Pancreas (tissue), 10 donors: ENCODE measurements at regions not wholly inside any gene's neighbourhood (a gene's known extent, or its start where the extent isn't known, plus 50 kb on each side); places are given as distances from the start of the nearest gene placed in this dataset.
A peak's percentile ranks its signal among the peaks of the same experiment; 100 is the strongest.

Source experiments
- ATAC-seq, 4 donors: fragments of 200-7000 bp; cut with Tn5 transposase; one replicate each; pipeline versions ENCODE4 v1.8.0 to v1.9.1; 2020; ENCODE audit warnings: mild to moderate bottlenecking in 4 of 4, moderate library complexity in 4 of 4
- DNase-seq, 6 donors: peaks; one replicate each; pipeline ENCODE4 v3.0.0-alpha.2; 2020
- FAIRE-seq: peaks from 2 replicates; lab custom pipeline; 2012; peaks lifted over from hg19 to GRCh38; lab: Jason Lieb, UNC
- H3K27ac ChIP-seq, 4 donors: fragments of 200-600 bp; sonication (generic); 1 replicate in 3 of 4; 2 replicates in 1 of 4; pipeline versions ENCODE4 v1.5.0 to v1.8.0; 2020
- H3K27me3 ChIP-seq, 4 donors: fragments of 200-600 bp; one replicate each; pipeline ENCODE4 v1.8.0; 2021
- H3K36me3 ChIP-seq, 3 donors: fragments of 200-600 bp; sonication (generic) in 1 of 3; one replicate each; pipeline versions ENCODE4 v1.5.0 to v1.8.0; 2020 to 2021
- H3K4me1 ChIP-seq, 3 donors: fragments of 200-600 bp; one replicate each; pipeline ENCODE4 v1.8.0; 2021
- H3K4me3 ChIP-seq, 4 donors: fragments of 200-600 bp; sonication (generic) in 2 of 4; one replicate each; pipeline versions ENCODE4 v1.5.0 to v1.8.0; 2020 to 2021
- H3K9me3 ChIP-seq, 4 donors: fragments of 200-600 bp; one replicate each; pipeline ENCODE4 v1.8.0; 2021
- WGBS, 2 donors: extraction: QIAGEN DNeasy Blood & Tissue Kit; methylation state at CpG; one replicate each; pipeline ENCODE4 v1.1.7; 2013; 5-methylcytosine and 5-hydroxymethylcytosine counted together
- intact Hi-C, 3 donors: fragments of 100-400 bp; cut with DNase I; formaldehyde crosslinking; loops; one replicate each; pipeline versions ENCODE4 v1.11.1 to v1.14.2; 2022
- TF ChIP-seq, protein P1 (sequence below), 4 donors: fragments of 200-600 bp; sonication (generic) in 3 of 4; IDR thresholded peaks; one replicate each; pipeline versions ENCODE4 v1.5.0 to v1.8.0; 2021; ENCODE audit warnings: antibody characterized with exemption in 4 of 4
- donor health status: healthy with polysubstance abuse.
- donor health status: DM: no; HTN: no; CAD: no; lungs with moderate emphysema.
- donor health status: DM: no; HTN: no; CAD: no.
- donor health status: control.
- donor health status: control.
- donor health status: Bipolar disorder and iron deficiency.
- donor health status: DM: yes; HTN: yes; CAD: no.
- donor health status: DM: no; HTN: no; CAD: no.
- donor health status: DM: no; HTN: no; CAD: no.
- donor health status: DM: yes; HTN: yes; CAD: no.

GRCh38 chr6:95949985-95950384 lies 65.8 kb upstream of the FUT9 start:
- 32 to 35% methylated on average over 2 of the region's 2 CpGs for WGBS, 2 donors
- FAIRE-seq, result no peak
- H3K36me3 ChIP-seq, result no peaks in the 10 kb centered on the region
- no peak for DNase-seq
- no peaks in the 10 kb centered on the region for H3K9me3 ChIP-seq
- no peaks in the 10 kb centered on the region for H3K4me1 ChIP-seq
- H3K27me3 ChIP-seq, result no peaks in the 10 kb centered on the region
- TF ChIP-seq, protein P1, sequence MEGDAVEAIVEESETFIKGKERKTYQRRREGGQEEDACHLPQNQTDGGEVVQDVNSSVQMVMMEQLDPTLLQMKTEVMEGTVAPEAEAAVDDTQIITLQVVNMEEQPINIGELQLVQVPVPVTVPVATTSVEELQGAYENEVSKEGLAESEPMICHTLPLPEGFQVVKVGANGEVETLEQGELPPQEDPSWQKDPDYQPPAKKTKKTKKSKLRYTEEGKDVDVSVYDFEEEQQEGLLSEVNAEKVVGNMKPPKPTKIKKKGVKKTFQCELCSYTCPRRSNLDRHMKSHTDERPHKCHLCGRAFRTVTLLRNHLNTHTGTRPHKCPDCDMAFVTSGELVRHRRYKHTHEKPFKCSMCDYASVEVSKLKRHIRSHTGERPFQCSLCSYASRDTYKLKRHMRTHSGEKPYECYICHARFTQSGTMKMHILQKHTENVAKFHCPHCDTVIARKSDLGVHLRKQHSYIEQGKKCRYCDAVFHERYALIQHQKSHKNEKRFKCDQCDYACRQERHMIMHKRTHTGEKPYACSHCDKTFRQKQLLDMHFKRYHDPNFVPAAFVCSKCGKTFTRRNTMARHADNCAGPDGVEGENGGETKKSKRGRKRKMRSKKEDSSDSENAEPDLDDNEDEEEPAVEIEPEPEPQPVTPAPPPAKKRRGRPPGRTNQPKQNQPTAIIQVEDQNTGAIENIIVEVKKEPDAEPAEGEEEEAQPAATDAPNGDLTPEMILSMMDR (IDR thresholded peaks at IDR 0.05), result no peak
- intact Hi-C loops, result no loop called here
- H3K4me3 ChIP-seq, result no peak overlapping the region
- no peak overlapping the region for H3K27ac ChIP-seq
- ATAC-seq, result peak in 3 of 4 donors; percentile 27 to 65 (median 43)

GRCh38 chr6:95958686-95959085 lies 57.1 kb upstream of the FUT9 start:
- no peak for FAIRE-seq
- no peak for DNase-seq
- no peak for ATAC-seq
- Histone ChIP-seq H3K36me3 (no peaks in the 10 kb centered on the region), H3K4me1 (no peaks in the 10 kb centered on the region), H3K9me3 (no peaks in the 10 kb centered on the region), H3K27me3 (no peaks in the 10 kb centered on the region), H3K4me3 (no peak overlapping the region), H3K27ac (no peak overlapping the region)
- TF ChIP-seq, protein P1 (IDR thresholded peaks at IDR 0.05), result no peak
- intact Hi-C loops, result no loop called here
- 67 to 71% methylated on average over 1 of the region's 1 CpG for WGBS, 2 donors

DNA sequence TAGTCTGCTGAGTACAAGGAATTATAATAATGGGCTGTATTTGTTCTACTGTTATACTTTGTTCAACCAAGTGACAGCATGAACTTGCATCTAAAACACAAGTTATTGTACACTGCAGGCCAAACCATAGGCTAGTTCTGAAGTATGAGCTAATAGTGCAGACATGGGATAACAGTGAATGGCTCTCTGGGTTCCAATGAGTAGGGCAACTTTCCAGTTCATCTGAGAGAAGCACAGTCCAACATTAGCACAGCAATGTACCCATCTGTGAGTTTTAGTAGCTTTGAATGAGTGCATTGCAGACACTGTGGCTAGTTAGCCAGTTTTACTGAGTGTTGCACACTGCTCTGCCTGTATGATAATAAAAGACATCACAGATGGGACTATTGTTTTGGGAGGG lies 56.5 kb upstream of the FUT9 start:
- H3K4me3 ChIP-seq, result no peak overlapping the region
- H3K27me3 ChIP-seq, result no peaks in the 10 kb centered on the region
- H3K4me1 ChIP-seq, result no peaks in the 10 kb centered on the region
- no peak overlapping the region for H3K27ac ChIP-seq
- intact Hi-C loops, result no loop called here
- H3K9me3 ChIP-seq, result no peaks in the 10 kb centered on the region
- ATAC-seq, result no peak
- FAIRE-seq, result no peak
- TF ChIP-seq, protein P1 (IDR thresholded peaks at IDR 0.05), result no peak
- H3K36me3 ChIP-seq, result no peaks in the 10 kb centered on the region
- DNase-seq, result no peak
